ENCODE measurements at regions not wholly inside any gene's neighbourhood (a gene's known extent, or its start where the extent isn't known, plus 50 kb on each side); places are given as distances from the start of the nearest gene placed in this dataset.

GRCh38 chr10:10125676-10126075, 892.0 kb upstream of the CELF2 start:
- Histone ChIP-seq H3K9me3 (ENCODE audit: severe bottlenecking) (no peaks in the 10 kb centered on the region), H3K36me3 (ENCODE audit: low read depth) (no peaks in the 10 kb centered on the region), H3K27me3 (ENCODE audit: insufficient read depth, poor library complexity, severe bottlenecking) (no peaks in the 10 kb centered on the region), H3K27ac (ENCODE audit: poor library complexity, severe bottlenecking) (no peak overlapping the region), H3K4me1 (ENCODE audit: insufficient read depth, poor library complexity, severe bottlenecking) (no peaks in the 10 kb centered on the region), H3K4me3 (ENCODE audit: severe bottlenecking) (no peak overlapping the region)
- DNase-seq (ENCODE audit: low spot score) (no peak), ATAC-seq (ENCODE audit: low read depth) (no peak)
- TF ChIP-seq CTCF (IDR thresholded peaks at IDR 0.05; ENCODE audit: poor library complexity, severe bottlenecking) = no peak

GRCh38 chr10:10126218-10126617, 891.5 kb upstream of the CELF2 start:
- H3K36me3 ChIP-seq (ENCODE audit: low read depth) = no peaks in the 10 kb centered on the region
- no peaks in the 10 kb centered on the region for H3K9me3 ChIP-seq (ENCODE audit: severe bottlenecking)

DNA sequence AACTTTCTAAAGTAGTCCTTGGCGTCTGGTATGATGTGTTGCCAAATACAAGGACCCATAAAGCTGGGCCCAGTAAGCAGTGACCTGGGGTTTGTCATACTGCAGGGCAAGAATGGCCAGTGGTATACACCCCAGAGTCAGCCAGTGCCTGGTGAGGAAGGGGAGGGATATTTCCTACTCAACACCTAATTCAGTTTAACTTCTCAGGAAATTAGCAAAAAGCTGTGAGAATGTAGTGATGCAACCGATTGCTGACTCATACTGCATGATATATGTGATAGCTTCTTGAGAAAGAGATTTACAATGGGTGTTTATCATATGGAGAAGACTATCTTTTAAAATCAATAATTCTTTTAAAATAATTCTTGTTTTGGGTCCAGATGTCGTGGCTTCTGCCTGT, 889.3 kb upstream of the CELF2 start:
- no peaks in the 10 kb centered on the region for H3K4me1 ChIP-seq (ENCODE audit: insufficient read depth, poor library complexity, severe bottlenecking)
- H3K9me3 ChIP-seq (ENCODE audit: severe bottlenecking) = no peaks in the 10 kb centered on the region
- peak; percentile 77 for ATAC-seq (ENCODE audit: low read depth)
- no peak for DNase-seq (ENCODE audit: low spot score)
- no peak for TF ChIP-seq CTCF (IDR thresholded peaks at IDR 0.05; ENCODE audit: poor library complexity, severe bottlenecking)
- no peak overlapping the region for H3K27ac ChIP-seq (ENCODE audit: poor library complexity, severe bottlenecking)
- H3K4me3 ChIP-seq (ENCODE audit: severe bottlenecking) = no peak overlapping the region
- no peaks in the 10 kb centered on the region for H3K27me3 ChIP-seq (ENCODE audit: insufficient read depth, poor library complexity, severe bottlenecking)
- no peaks in the 10 kb centered on the region for H3K36me3 ChIP-seq (ENCODE audit: low read depth)

More at GRCh38 chr10:10126218-10126617, 891.5 kb upstream of the CELF2 start:
- Histone ChIP-seq H3K27ac (ENCODE audit: poor library complexity, severe bottlenecking) (no peak overlapping the region), H3K4me1 (ENCODE audit: insufficient read depth, poor library complexity, severe bottlenecking) (no peaks in the 10 kb centered on the region), H3K27me3 (ENCODE audit: insufficient read depth, poor library complexity, severe bottlenecking) (no peaks in the 10 kb centered on the region), H3K4me3 (ENCODE audit: severe bottlenecking) (no peak overlapping the region)
- TF ChIP-seq CTCF (IDR thresholded peaks at IDR 0.05; ENCODE audit: poor library complexity, severe bottlenecking) = no peak
- DNase-seq (ENCODE audit: low spot score) = no peak
- no peak for ATAC-seq (ENCODE audit: low read depth)

DNA sequence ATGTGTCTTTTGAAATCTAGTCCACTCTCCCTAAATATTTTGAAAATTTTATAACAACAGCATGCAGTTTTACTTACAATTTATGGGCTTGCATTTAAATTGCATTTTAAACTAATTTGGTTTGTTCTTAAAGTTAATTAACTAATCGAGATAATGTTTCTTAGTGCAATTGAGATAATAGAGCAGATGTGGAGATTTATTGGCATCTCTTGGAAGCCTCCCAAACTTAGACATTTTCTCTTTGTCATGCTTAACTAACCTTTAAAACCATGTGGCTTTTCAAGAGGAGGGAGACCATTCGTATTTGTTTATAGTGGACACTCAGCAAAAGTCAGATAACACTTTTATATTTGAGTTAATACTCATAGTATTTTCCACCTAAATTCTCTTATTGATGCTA, 887.0 kb upstream of the CELF2 start:
- Histone ChIP-seq H3K36me3 (ENCODE audit: low read depth) (no peaks in the 10 kb centered on the region), H3K9me3 (ENCODE audit: severe bottlenecking) (no peaks in the 10 kb centered on the region), H3K4me1 (ENCODE audit: insufficient read depth, poor library complexity, severe bottlenecking) (no peaks in the 10 kb centered on the region), H3K27me3 (ENCODE audit: insufficient read depth, poor library complexity, severe bottlenecking) (no peaks in the 10 kb centered on the region), H3K4me3 (ENCODE audit: severe bottlenecking) (no peak overlapping the region), H3K27ac (ENCODE audit: poor library complexity, severe bottlenecking) (no peak overlapping the region)
- no peak for ATAC-seq (ENCODE audit: low read depth)
- no peak for DNase-seq (ENCODE audit: low spot score)
- TF ChIP-seq CTCF (IDR thresholded peaks at IDR 0.05; ENCODE audit: poor library complexity, severe bottlenecking) = no peak

- TF ChIP-seq CTCF (IDR thresholded peaks at IDR 0.05; ENCODE audit: poor library complexity, severe bottlenecking) = no peak
- Histone ChIP-seq H3K27ac (ENCODE audit: poor library complexity, severe bottlenecking) (no peak overlapping the region), H3K36me3 (ENCODE audit: low read depth) (no peaks in the 10 kb centered on the region), H3K9me3 (ENCODE audit: severe bottlenecking) (no peaks in the 10 kb centered on the region), H3K27me3 (ENCODE audit: insufficient read depth, poor library complexity, severe bottlenecking) (no peaks in the 10 kb centered on the region), H3K4me3 (ENCODE audit: severe bottlenecking) (no peak overlapping the region), H3K4me1 (ENCODE audit: insufficient read depth, poor library complexity, severe bottlenecking) (no peaks in the 10 kb centered on the region)
- ATAC-seq (ENCODE audit: low read depth) (no peak), DNase-seq (ENCODE audit: low spot score) (no peak)
These were observed 885.7 kb upstream of the CELF2 start for GRCh38 chr10:10132009-10132408.

Data from RWPE2 (cell line).